ENCODE measurements at regions not wholly inside any gene's neighbourhood (a gene's known extent, or its start where the extent isn't known, plus 50 kb on each side); places are given as distances from the start of the nearest gene placed in this dataset.

DNA sequence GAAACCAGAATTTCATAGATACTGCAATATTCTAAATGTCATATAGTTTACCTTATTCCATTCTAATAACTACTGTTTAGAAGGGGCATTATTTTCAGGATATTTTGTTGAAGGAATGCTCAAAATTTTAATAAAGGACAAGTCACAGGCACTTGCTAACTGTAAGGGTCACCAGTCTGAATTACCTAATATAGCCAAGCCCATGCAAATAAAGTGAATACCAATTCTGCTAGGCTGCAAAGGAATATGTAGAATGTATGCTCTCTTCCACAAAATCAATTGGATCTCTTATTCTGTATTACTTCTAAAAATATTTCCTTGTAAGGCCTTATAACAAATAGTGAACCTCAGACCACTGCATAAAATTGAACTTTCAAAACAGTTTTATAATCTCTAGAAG lies 52.3 kb upstream of the FAT4 start:
- DNase-seq (ENCODE audit: low read depth, low spot score) = no peak
- no peak for TF ChIP-seq CTCF (IDR thresholded peaks at IDR 0.05; ENCODE audit: insufficient read depth, low read length, missing control alignments)
- POLR2A ChIA-PET = no interaction called here
- H3K4me3 ChIP-seq (ENCODE audit: low read depth, low read length) = no peak overlapping the region
- CTCF ChIA-PET = interaction anchor here (0.6 kb wide), 1 partner anchor 623 kb away, joined by 4 read pairs; no protein-coding TSS in a partner anchor

GRCh38 chr4:125262079-125262478 lies 52.7 kb upstream of the FAT4 start:
- POLR2A ChIA-PET = no interaction called here
- no peak for DNase-seq (ENCODE audit: low read depth, low spot score)
- CTCF ChIA-PET = interaction anchor here (0.6 kb wide), 1 partner anchor 623 kb away, joined by 4 read pairs; no protein-coding TSS in a partner anchor

DNA sequence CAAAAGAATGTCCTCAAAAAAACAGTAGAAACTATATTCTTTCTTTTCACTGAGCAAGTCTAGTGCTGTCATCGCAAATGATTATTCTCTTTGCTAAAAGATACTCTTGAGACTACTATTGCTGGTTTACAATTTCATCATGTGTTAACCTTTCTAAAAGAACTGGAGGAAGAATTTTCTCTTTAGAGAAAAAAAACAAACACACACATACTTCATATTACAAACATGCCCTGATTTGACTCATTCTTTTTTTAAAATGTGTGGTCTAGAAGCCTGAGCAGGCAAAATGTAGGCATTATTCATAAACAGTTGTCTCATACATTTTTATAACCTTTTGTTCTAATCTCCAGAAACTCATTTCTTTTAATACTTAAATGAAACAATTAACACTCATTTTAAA lies 60.6 kb upstream of the FAT4 start:
- TF ChIP-seq CTCF (IDR thresholded peaks at IDR 0.05; ENCODE audit: insufficient read depth, low read length, missing control alignments) = no peak
- ChIA-PET POLR2A (no interaction called here), CTCF (interaction anchor here (1.4 kb wide), 1 partner anchor 920 kb away, joined by 3 read pairs; no protein-coding TSS in a partner anchor)
- no peak overlapping the region for H3K4me3 ChIP-seq (ENCODE audit: low read depth, low read length)
- peak; percentile 26 for DNase-seq (ENCODE audit: low read depth, low spot score)

More at GRCh38 chr4:125262079-125262478, 52.7 kb upstream of the FAT4 start:
- H3K4me3 ChIP-seq (ENCODE audit: low read depth, low read length) = no peak overlapping the region
- TF ChIP-seq CTCF (IDR thresholded peaks at IDR 0.05; ENCODE audit: insufficient read depth, low read length, missing control alignments) = no peak

GRCh38 chr4:125244848-125245450 lies 69.8 kb upstream of the FAT4 start:
- DNase-seq (ENCODE audit: low read depth, low spot score) = no peak
- no peak overlapping the region for H3K4me3 ChIP-seq (ENCODE audit: low read depth, low read length)
- TF ChIP-seq CTCF (IDR thresholded peaks at IDR 0.05; ENCODE audit: insufficient read depth, low read length, missing control alignments) = no peak
- CTCF ChIA-PET = interaction anchor here (0.6 to 9.9 kb wide), 11 partner anchors 8 to 922 kb away, joined by 3 to 109 read pairs (median 3); no protein-coding TSS in a partner anchor
- POLR2A ChIA-PET = no interaction called here

DNA sequence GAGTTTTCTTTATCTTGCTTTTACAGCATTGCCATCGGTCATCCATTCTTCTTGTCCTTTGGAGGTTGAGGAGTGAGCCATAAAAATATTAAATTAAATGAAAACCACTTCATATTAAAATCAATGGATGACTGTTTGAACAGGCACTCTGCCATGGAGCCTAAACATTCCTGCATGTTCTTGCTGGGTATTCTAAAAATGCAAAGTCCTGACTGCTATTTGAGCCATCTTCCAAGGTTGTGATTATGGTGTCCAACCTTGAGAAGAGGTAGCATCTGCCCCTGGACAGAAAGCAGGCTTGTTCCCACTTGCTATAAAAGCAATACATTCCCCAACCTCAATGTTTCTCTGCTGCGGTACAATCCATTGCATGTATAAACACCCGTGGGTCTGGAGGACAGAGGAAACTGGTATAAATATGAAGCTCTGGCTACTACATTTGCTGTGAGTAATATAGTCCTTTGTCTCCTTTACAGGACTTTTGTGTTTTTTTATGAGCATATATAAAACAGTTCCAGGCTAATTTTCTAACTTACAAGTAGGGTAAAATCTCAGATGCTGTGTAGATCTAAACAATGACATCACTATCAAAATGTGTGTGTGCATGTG lies 70.9 kb upstream of the FAT4 start:
- no peak for DNase-seq (ENCODE audit: low read depth, low spot score)
- ChIA-PET POLR2A (no interaction called here), CTCF (interaction anchor here (1.0 to 9.9 kb wide), 8 partner anchors 40 to 921 kb away, joined by 3 to 109 read pairs (median 3); no protein-coding TSS in a partner anchor)
- no peak overlapping the region for H3K4me3 ChIP-seq (ENCODE audit: low read depth, low read length)
- no peak for TF ChIP-seq CTCF (IDR thresholded peaks at IDR 0.05; ENCODE audit: insufficient read depth, low read length, missing control alignments)

DNA sequence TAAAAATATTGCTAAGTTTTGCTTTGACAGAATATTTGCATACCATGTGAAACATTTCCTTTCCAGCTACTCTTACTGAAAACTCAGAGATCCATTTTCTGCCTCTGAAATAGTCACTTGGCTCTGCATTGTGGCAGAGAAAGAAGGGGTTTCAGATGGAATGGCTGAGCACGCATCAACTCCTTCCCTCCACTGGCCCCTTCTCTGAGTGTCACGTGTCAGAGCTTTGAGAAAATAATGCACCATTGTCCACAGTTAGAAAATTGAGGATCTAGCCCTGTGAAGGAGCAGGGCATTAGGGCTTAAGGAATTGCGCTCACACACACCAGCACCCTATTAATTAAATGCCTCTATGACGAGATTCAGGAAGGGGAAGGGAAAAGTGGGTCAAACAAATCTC lies 78.8 kb upstream of the FAT4 start:
- no peak for DNase-seq (ENCODE audit: low read depth, low spot score)
- ChIA-PET POLR2A (no interaction called here), CTCF (interaction anchor here (1.1 kb wide), 1 partner anchor 9 kb away, joined by 3 read pairs; no protein-coding TSS in a partner anchor)
- no peak for TF ChIP-seq CTCF (IDR thresholded peaks at IDR 0.05; ENCODE audit: insufficient read depth, low read length, missing control alignments)
- no peak overlapping the region for H3K4me3 ChIP-seq (ENCODE audit: low read depth, low read length)
